PC-9 (cell line): ENCODE measurements at regions not wholly inside any gene's neighbourhood (a gene's known extent, or its start where the extent isn't known, plus 50 kb on each side); places are given as distances from the start of the nearest gene placed in this dataset.

ENCODE experiments used
- EZH2 ChIP-seq: fragments of 200-600 bp; sonication (generic); IDR thresholded peaks from 2 replicates; pipeline ENCODE4 v1.8.0; 2017; ENCODE audit warnings: antibody characterized with exemption, low read depth
- TF ChIP-seq, protein P1 (sequence below): fragments of 200-600 bp; sonication (generic); conservative IDR thresholded peaks from 2 replicates; pipeline ENCODE4 v1.6.1; 2017; ENCODE audit warnings: mixed run types, antibody characterized with exemption, mild to moderate bottlenecking, moderate library complexity

- TF ChIP-seq, protein P1, sequence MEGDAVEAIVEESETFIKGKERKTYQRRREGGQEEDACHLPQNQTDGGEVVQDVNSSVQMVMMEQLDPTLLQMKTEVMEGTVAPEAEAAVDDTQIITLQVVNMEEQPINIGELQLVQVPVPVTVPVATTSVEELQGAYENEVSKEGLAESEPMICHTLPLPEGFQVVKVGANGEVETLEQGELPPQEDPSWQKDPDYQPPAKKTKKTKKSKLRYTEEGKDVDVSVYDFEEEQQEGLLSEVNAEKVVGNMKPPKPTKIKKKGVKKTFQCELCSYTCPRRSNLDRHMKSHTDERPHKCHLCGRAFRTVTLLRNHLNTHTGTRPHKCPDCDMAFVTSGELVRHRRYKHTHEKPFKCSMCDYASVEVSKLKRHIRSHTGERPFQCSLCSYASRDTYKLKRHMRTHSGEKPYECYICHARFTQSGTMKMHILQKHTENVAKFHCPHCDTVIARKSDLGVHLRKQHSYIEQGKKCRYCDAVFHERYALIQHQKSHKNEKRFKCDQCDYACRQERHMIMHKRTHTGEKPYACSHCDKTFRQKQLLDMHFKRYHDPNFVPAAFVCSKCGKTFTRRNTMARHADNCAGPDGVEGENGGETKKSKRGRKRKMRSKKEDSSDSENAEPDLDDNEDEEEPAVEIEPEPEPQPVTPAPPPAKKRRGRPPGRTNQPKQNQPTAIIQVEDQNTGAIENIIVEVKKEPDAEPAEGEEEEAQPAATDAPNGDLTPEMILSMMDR: no peak
- TF ChIP-seq EZH2: no peak
Observed at GRCh38 chr20:58137236-58137635, 91.2 kb downstream of the ANKRD60 start.
